Testis (tissue), 2 donors: ENCODE measurements at regions not wholly inside any gene's neighbourhood (a gene's known extent, or its start where the extent isn't known, plus 50 kb on each side); places are given as distances from the start of the nearest gene placed in this dataset.

ENCODE experiments used
- DNase-seq: peaks from one replicate; pipeline ENCODE4 v3.0.0-alpha.2; 2019
- H3K27ac ChIP-seq, 2 donors: fragments of 200-600 bp; sonication (generic); one replicate each; pipeline ENCODE4 v1.5.1; 2019
- H3K27me3 ChIP-seq: fragments of 200-600 bp; sonication (generic); one replicate; pipeline ENCODE4 v1.5.1; 2019
- H3K36me3 ChIP-seq: fragments of 200-600 bp; sonication (generic); one replicate; pipeline ENCODE4 v1.5.1; 2017; ENCODE audit warnings: low read depth; ENCODE audit errors: missing control alignments
- H3K4me1 ChIP-seq: fragments of 200-600 bp; sonication (generic); one replicate; pipeline ENCODE4 v1.5.1; 2019
- H3K4me3 ChIP-seq, 2 donors: fragments of 200-600 bp; sonication (generic); one replicate each; pipeline ENCODE4 v1.5.1; 2017 to 2019
- H3K9me3 ChIP-seq: fragments of 200-600 bp; sonication (generic); one replicate; pipeline ENCODE4 v1.5.1; 2017
- POLR2A ChIP-seq: fragments of 450-650 bp; IDR thresholded peaks from one replicate; pipeline ENCODE4 v1.6.1; 2017; ENCODE audit warnings: antibody characterized with exemption, mild to moderate bottlenecking, moderate library complexity
- WGBS, 2 donors: methylation state at CpG; one replicate each; pipeline ENCODE4 v1.1.5; 2018; 5-methylcytosine and 5-hydroxymethylcytosine counted together
- intact Hi-C: fragments of 100-400 bp; cut with DNase I; formaldehyde crosslinking; loops from one replicate; pipeline ENCODE4 v1.15.1; 2023; ENCODE audit warnings: low total_unique reads
- TF ChIP-seq, protein P1 (sequence below), 3 experiments: fragments of 450-650 bp in 2 of 3; fragments of 200-600 bp in 1 of 3; sonication (generic) in 1 of 3; IDR thresholded peaks; one replicate each; pipeline ENCODE4 v1.5.1; 2016 to 2019; ENCODE audit warnings: antibody characterized with exemption in 3 of 3, mild to moderate bottlenecking in 2 of 3, moderate library complexity in 1 of 3

DNA sequence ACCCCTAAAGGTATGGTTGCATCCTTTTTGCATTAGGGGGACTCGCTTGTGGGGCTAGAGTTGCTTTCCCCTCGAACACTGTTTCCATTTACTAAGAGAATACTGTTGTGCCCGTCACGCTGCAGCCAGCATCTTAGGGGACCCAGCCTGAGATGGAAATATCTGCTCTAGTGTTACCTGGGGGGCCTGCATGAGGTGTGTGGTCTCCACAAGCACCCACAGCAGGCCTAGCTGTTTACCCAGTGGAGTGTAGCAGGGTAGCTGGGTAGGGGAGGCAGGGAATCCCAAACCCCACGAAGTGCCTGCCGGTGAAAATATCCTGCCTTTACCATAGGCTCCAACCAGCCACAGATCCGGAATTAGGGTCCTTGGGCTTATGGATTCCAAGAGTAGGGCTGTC is 303.6 kb downstream of the PTPRU start:
- intact Hi-C loops, result no loop called here
- 84 to 91% methylated on average over 6 to 7 of the region's 7 CpGs for WGBS, 2 donors
- TF ChIP-seq POLR2A, result no peak
- TF ChIP-seq, protein P1, sequence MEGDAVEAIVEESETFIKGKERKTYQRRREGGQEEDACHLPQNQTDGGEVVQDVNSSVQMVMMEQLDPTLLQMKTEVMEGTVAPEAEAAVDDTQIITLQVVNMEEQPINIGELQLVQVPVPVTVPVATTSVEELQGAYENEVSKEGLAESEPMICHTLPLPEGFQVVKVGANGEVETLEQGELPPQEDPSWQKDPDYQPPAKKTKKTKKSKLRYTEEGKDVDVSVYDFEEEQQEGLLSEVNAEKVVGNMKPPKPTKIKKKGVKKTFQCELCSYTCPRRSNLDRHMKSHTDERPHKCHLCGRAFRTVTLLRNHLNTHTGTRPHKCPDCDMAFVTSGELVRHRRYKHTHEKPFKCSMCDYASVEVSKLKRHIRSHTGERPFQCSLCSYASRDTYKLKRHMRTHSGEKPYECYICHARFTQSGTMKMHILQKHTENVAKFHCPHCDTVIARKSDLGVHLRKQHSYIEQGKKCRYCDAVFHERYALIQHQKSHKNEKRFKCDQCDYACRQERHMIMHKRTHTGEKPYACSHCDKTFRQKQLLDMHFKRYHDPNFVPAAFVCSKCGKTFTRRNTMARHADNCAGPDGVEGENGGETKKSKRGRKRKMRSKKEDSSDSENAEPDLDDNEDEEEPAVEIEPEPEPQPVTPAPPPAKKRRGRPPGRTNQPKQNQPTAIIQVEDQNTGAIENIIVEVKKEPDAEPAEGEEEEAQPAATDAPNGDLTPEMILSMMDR (IDR thresholded peaks at IDR 0.05), result no peak
- H3K27me3 ChIP-seq, result no peaks in the 10 kb centered on the region
- H3K9me3 ChIP-seq, result no peaks in the 10 kb centered on the region
- H3K27ac ChIP-seq, result no peak overlapping the region
- H3K4me3 ChIP-seq, result no peak overlapping the region
- H3K4me1 ChIP-seq, result no peaks in the 10 kb centered on the region
- no peaks in the 10 kb centered on the region for H3K36me3 ChIP-seq
- no peak for DNase-seq

DNA sequence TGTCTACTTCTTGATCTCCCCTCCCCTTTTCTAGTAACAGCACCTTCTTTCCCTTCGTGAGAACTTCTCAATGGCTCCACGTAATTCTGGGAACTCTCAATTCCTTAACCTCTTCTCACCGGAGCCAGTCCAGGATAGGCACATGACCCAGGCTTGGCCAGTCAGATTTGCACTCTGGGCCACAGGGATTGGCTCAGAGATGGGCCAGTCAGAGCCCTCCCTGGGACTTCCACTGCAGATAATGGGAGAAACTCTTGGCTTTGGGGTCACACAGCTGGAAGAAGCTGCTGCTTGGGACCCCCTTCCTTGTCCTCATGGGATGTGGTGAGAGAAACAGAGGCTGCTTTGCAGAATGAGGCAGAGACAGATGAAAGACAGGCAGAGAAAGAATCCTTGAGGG is 302.3 kb downstream of the PTPRU start:
- WGBS, 2 donors, result 53 to 59% methylated on average over 3 of the region's 3 CpGs
- Histone ChIP-seq H3K4me3 (no peak overlapping the region), H3K4me1 (no peaks in the 10 kb centered on the region), H3K27ac (no peak overlapping the region), H3K36me3 (no peaks in the 10 kb centered on the region), H3K9me3 (no peaks in the 10 kb centered on the region), H3K27me3 (no peaks in the 10 kb centered on the region)
- intact Hi-C loops, result no loop called here
- TF ChIP-seq POLR2A, result no peak
- TF ChIP-seq, protein P1 (IDR thresholded peaks at IDR 0.05), result no peak
- DNase-seq, result no peak

DNA sequence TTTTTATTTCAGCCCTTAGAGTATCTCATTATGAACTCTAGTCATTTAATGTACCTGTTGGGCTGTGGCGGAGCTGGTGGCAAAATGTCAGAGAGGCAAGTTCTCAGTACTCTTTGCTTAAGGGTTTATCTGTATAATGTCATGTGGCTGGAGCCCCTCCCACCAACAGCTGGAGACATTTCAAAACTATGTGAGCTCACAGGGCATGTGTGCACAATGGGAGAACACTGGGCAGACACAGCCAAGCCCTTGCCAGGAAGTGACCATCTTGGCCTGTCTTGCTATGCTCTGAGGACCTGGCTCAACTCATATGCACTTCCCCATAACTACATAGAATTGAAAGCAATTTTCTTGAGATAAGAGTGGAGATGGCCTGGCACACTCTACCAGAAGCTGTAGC is 296.4 kb downstream of the PTPRU start:
- Histone ChIP-seq H3K27me3 (no peaks in the 10 kb centered on the region), H3K9me3 (no peaks in the 10 kb centered on the region), H3K36me3 (no peaks in the 10 kb centered on the region), H3K4me3 (no peak overlapping the region), H3K27ac (no peak overlapping the region), H3K4me1 (no peaks in the 10 kb centered on the region)
- intact Hi-C loops, result no loop called here
- no peak for DNase-seq
- TF ChIP-seq POLR2A, result no peak
- TF ChIP-seq, protein P1 (IDR thresholded peaks at IDR 0.05), result no peak
- 80 to 100% methylated on average over 1 of the region's 1 CpG for WGBS, 2 donors

DNA sequence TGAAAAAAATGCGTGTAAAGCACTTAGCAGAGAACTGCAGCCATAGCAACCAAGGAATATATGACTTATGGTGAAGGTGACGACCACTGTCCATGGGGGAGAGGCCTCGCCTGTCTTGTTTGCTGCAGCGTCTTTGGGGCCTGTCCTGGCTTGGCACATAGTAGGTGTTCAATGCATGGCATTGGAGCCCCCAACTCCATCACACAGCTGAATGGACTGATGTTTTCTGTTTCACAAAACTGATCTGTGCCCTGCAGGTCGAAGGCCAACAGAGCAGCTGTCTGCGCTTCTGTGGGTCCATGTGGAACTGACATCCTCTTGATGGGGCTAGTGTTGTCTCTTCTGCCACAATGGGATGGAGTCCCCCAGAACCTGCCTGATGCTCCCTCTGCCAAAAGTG is 296.0 kb downstream of the PTPRU start:
- H3K4me1 ChIP-seq, result no peaks in the 10 kb centered on the region
- intact Hi-C loops, result no loop called here
- 75 to 79% methylated on average over 5 to 6 of the region's 6 CpGs for WGBS, 2 donors
- H3K9me3 ChIP-seq, result no peaks in the 10 kb centered on the region
- DNase-seq, result no peak
- H3K36me3 ChIP-seq, result no peaks in the 10 kb centered on the region
- H3K27ac ChIP-seq, result no peak overlapping the region
- H3K27me3 ChIP-seq, result no peaks in the 10 kb centered on the region
- TF ChIP-seq, protein P1 (IDR thresholded peaks at IDR 0.05), result no peak
- H3K4me3 ChIP-seq, result no peak overlapping the region

DNA sequence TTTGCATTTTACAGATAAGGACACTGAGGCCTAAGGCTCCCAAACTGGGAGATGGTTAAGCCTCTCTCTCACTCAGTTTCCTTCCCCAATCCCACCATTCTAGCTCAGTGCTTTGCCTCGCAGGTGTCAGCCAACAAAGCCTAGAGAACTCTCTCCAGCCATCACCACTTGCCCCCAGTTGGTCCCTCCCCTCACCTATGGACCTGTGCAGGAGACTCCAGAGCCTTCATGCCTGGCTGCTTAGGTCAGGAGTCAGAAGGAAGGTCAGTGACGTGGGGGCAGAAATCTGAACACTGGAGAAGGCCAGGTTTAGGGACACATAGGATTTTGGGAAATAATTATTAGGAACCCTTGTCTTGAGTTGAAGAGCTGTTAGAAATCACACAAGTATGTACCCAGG is 295.3 kb downstream of the PTPRU start:
- Histone ChIP-seq H3K27ac (no peak overlapping the region), H3K27me3 (no peaks in the 10 kb centered on the region), H3K4me1 (no peaks in the 10 kb centered on the region), H3K36me3 (no peaks in the 10 kb centered on the region), H3K9me3 (no peaks in the 10 kb centered on the region), H3K4me3 (no peak overlapping the region)
- intact Hi-C loops, result no loop called here
- no peak for DNase-seq
- WGBS, 2 donors, result 76 to 78% methylated on average over 2 of the region's 2 CpGs
- TF ChIP-seq, protein P1 (IDR thresholded peaks at IDR 0.05), result no peak
- no peak for TF ChIP-seq POLR2A
